ENCODE measurements at regions not wholly inside any gene's neighbourhood (a gene's known extent, or its start where the extent isn't known, plus 50 kb on each side); places are given as distances from the start of the nearest gene placed in this dataset.
"Not testable (repeated sequence)": the region's sequence is repeated elsewhere in the genome, so short reads cannot be mapped to it uniquely, and the experiment has no call there.

GRCh38 chr3:74217467-74217866 lies 397.0 kb downstream of the CNTN3 start:
- TF ChIP-seq CTCF (IDR thresholded peaks at IDR 0.05; ENCODE audit: extremely low read depth, low read depth, low read length): no peak

GRCh38 chr3:74214286-74214685 lies 400.2 kb downstream of the CNTN3 start:
- Histone ChIP-seq H2AFZ (ENCODE audit: low read length) (no peak overlapping the region), H3K4me1 (ENCODE audit: insufficient read depth, low read length) (no peaks in the 10 kb centered on the region), H3K4me3 (ENCODE audit: insufficient read depth, low read length) (no peak overlapping the region), H3K27me3 (ENCODE audit: insufficient read depth, low read length) (no peaks in the 10 kb centered on the region), H3K9me3 (ENCODE audit: low read depth, low read length) (no peaks in the 10 kb centered on the region), H3K79me2 (ENCODE audit: insufficient read depth, low read length) (no peaks in the 10 kb centered on the region), H4K20me1 (ENCODE audit: insufficient read depth, low read length) (no peaks in the 10 kb centered on the region), H3K36me3 (ENCODE audit: insufficient read depth, low read length) (no peaks in the 10 kb centered on the region), H3K27ac (ENCODE audit: low read depth, low read length) (no peak overlapping the region), H3K4me2 (ENCODE audit: insufficient read depth, low read length) (no peak overlapping the region)
- DNase-seq (ENCODE audit: insufficient read length, low spot score, missing footprints): peak; percentile 41
- TF ChIP-seq CTCF (IDR thresholded peaks at IDR 0.05; ENCODE audit: extremely low read depth, low read depth, low read length): no peak

More at GRCh38 chr3:74217467-74217866, 397.0 kb downstream of the CNTN3 start:
- Histone ChIP-seq H3K36me3 (ENCODE audit: insufficient read depth, low read length) (no peaks in the 10 kb centered on the region), H3K9me3 (ENCODE audit: low read depth, low read length) (no peaks in the 10 kb centered on the region), H3K27ac (ENCODE audit: low read depth, low read length) (no peak overlapping the region), H2AFZ (ENCODE audit: low read length) (no peak overlapping the region), H3K4me1 (ENCODE audit: insufficient read depth, low read length) (no peaks in the 10 kb centered on the region), H4K20me1 (ENCODE audit: insufficient read depth, low read length) (no peaks in the 10 kb centered on the region), H3K27me3 (ENCODE audit: insufficient read depth, low read length) (no peaks in the 10 kb centered on the region), H3K4me3 (ENCODE audit: insufficient read depth, low read length) (no peak overlapping the region), H3K4me2 (ENCODE audit: insufficient read depth, low read length) (no peak overlapping the region), H3K79me2 (ENCODE audit: insufficient read depth, low read length) (no peaks in the 10 kb centered on the region)
- DNase-seq (ENCODE audit: insufficient read length, low spot score, missing footprints): peak; percentile 42

GRCh38 chr3:74210739-74211138 lies 403.7 kb downstream of the CNTN3 start:
- H3K4me2 ChIP-seq (ENCODE audit: insufficient read depth, low read length): no peak overlapping the region
- H3K27ac ChIP-seq (ENCODE audit: low read depth, low read length): no peak overlapping the region
- no peak for DNase-seq (ENCODE audit: insufficient read length, low spot score, missing footprints)
- H3K79me2 ChIP-seq (ENCODE audit: insufficient read depth, low read length): no peaks in the 10 kb centered on the region
- no peaks in the 10 kb centered on the region for H3K27me3 ChIP-seq (ENCODE audit: insufficient read depth, low read length)
- H3K4me1 ChIP-seq (ENCODE audit: insufficient read depth, low read length): no peaks in the 10 kb centered on the region
- H4K20me1 ChIP-seq (ENCODE audit: insufficient read depth, low read length): no peaks in the 10 kb centered on the region
- H2AFZ ChIP-seq (ENCODE audit: low read length): no peak overlapping the region
- H3K9me3 ChIP-seq (ENCODE audit: low read depth, low read length): no peaks in the 10 kb centered on the region
- no peak overlapping the region for H3K4me3 ChIP-seq (ENCODE audit: insufficient read depth, low read length)
- no peaks in the 10 kb centered on the region for H3K36me3 ChIP-seq (ENCODE audit: insufficient read depth, low read length)
- no peak for TF ChIP-seq CTCF (IDR thresholded peaks at IDR 0.05; ENCODE audit: extremely low read depth, low read depth, low read length)

GRCh38 chr3:74200952-74201351 lies 413.5 kb downstream of the CNTN3 start:
- Histone ChIP-seq H3K4me2 (ENCODE audit: insufficient read depth, low read length) (no peak overlapping the region), H2AFZ (ENCODE audit: low read length) (no peak overlapping the region), H3K27me3 (ENCODE audit: insufficient read depth, low read length) (no peaks in the 10 kb centered on the region), H3K27ac (ENCODE audit: low read depth, low read length) (no peak overlapping the region), H4K20me1 (ENCODE audit: insufficient read depth, low read length) (no peaks in the 10 kb centered on the region), H3K4me3 (ENCODE audit: insufficient read depth, low read length) (no peak overlapping the region), H3K36me3 (ENCODE audit: insufficient read depth, low read length) (no peaks in the 10 kb centered on the region), H3K9me3 (ENCODE audit: low read depth, low read length) (no peaks in the 10 kb centered on the region), H3K79me2 (ENCODE audit: insufficient read depth, low read length) (no peaks in the 10 kb centered on the region), H3K4me1 (ENCODE audit: insufficient read depth, low read length) (no peaks in the 10 kb centered on the region)
- no peak for DNase-seq (ENCODE audit: insufficient read length, low spot score, missing footprints)
- no peak for TF ChIP-seq CTCF (IDR thresholded peaks at IDR 0.05; ENCODE audit: extremely low read depth, low read depth, low read length)

GRCh38 chr3:74178664-74179063 lies 435.8 kb downstream of the CNTN3 start:
- DNase-seq (ENCODE audit: insufficient read length, low spot score, missing footprints); H3K27me3 ChIP-seq (ENCODE audit: insufficient read depth, low read length); H3K4me1 ChIP-seq (ENCODE audit: insufficient read depth, low read length); H3K36me3 ChIP-seq (ENCODE audit: insufficient read depth, low read length); H3K79me2 ChIP-seq (ENCODE audit: insufficient read depth, low read length); H3K27ac ChIP-seq (ENCODE audit: low read depth, low read length); H2AFZ ChIP-seq (ENCODE audit: low read length); H3K9me3 ChIP-seq (ENCODE audit: low read depth, low read length); H4K20me1 ChIP-seq (ENCODE audit: insufficient read depth, low read length); H3K4me2 ChIP-seq (ENCODE audit: insufficient read depth, low read length); H3K4me3 ChIP-seq (ENCODE audit: insufficient read depth, low read length): not testable (repeated sequence)

Data from osteoblast (primary cell).